ENCODE measurements at regions not wholly inside any gene's neighbourhood (a gene's known extent, or its start where the extent isn't known, plus 50 kb on each side); places are given as distances from the start of the nearest gene placed in this dataset.

DNA sequence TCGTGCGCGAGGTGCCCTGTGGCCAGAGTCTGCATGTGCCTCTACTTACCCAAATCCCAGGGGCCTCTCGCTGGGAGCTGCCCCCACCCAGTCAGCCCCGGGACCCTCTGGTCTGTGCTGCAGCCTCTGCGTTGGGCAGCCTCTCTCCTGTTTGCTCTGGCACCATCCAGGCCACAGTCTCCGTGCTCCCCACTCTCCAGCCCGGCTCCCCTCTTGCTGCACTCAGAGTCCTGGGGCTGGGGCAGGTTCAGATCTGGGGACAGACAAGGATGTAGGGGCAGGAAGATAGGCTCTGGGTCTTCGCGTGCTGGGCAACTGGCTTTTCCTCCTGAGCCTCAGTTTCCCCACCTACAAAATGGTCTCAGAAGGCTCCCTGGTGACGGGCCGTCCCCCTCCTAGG lies 70.8 kb upstream of the GATA5 start:
- H3K36me3 ChIP-seq (ENCODE audit: control insufficient read depth, insufficient read depth, low read length), result no peaks in the 10 kb centered on the region
- H3K9me3 ChIP-seq (ENCODE audit: control insufficient read depth, insufficient read depth, low read length), result no peaks in the 10 kb centered on the region; the same call in 1 of the 2 replicates
- no peaks in the 10 kb centered on the region for H3K9me1 ChIP-seq (ENCODE audit: insufficient read depth, low read length)
- ATAC-seq (ENCODE audit: low read depth) (no peak), DNase-seq (no peak)
- H4K91ac ChIP-seq (ENCODE audit: insufficient read depth, low read depth, low read length), result no peak overlapping the region
- no peak overlapping the region for H3K4ac ChIP-seq (ENCODE audit: low read depth, low read length)
- H4K20me1 ChIP-seq (ENCODE audit: insufficient read depth, low read length), result no peaks in the 10 kb centered on the region
- H3K27me3 ChIP-seq (ENCODE audit: control insufficient read depth, insufficient read depth, low read length), result peaks cover 38% of the 10 kb centered on the region
- WGBS, 2 experiments (ENCODE audit: extremely low coverage in 2 of 2, insufficient read length in 1 of 2), result 77% methylated on average over 6 of the region's 12 CpGs; no CpG with 5 or more reads in 1 of the 2 experiments
- no peak overlapping the region for H2BK15ac ChIP-seq (ENCODE audit: low read depth, low read length)
- no peak overlapping the region for H2AK5ac ChIP-seq (ENCODE audit: low read depth, low read length)
- H3K14ac ChIP-seq (replicated peaks; ENCODE audit: low read depth, low read length), result no peak overlapping the region
- H3K4me3 ChIP-seq (ENCODE audit: insufficient read depth, low read depth, low read length), result no peak overlapping the region
- no peak overlapping the region for H4K5ac ChIP-seq (ENCODE audit: low read depth, low read length)
- H2AFZ ChIP-seq (replicated peaks; ENCODE audit: low read length, poor library complexity), result no peak overlapping the region
- H3K79me1 ChIP-seq (ENCODE audit: low read depth in 1 of 2, low read length in 2 of 2), result no peaks in the 10 kb centered on the region
- no peak overlapping the region for H2BK5ac ChIP-seq (ENCODE audit: low read depth, low read length, poor library complexity, severe bottlenecking)
- no peak overlapping the region for H2AK9ac ChIP-seq (replicated peaks; ENCODE audit: low read depth, low read length, poor library complexity)
- H2BK20ac ChIP-seq (ENCODE audit: low read depth, low read length), result no peak overlapping the region
- H3K18ac ChIP-seq (ENCODE audit: low read depth, low read length), result no peak overlapping the region
- ChIA-PET POLR2A (ENCODE audit: unreplicated experiment) (no interaction called here), CTCF (no interaction called here)
- no peak overlapping the region for H3K4me2 ChIP-seq (ENCODE audit: low read depth, low read length)
- no peak overlapping the region for H3K56ac ChIP-seq (ENCODE audit: extremely low read depth, insufficient read depth, low read length)
- H3K9ac ChIP-seq (ENCODE audit: low read depth, low read length), result no peak overlapping the region
- H2BK120ac ChIP-seq (ENCODE audit: low read depth, low read length), result no peak overlapping the region
- dilution Hi-C loops (cut with HindIII; ENCODE audit: low sequenced_read_pairs, unreplicated experiment) (no loop called here), in situ Hi-C loops (cut with MboI; ENCODE audit: low sequenced_read_pairs) (no loop called here), intact Hi-C loops (cut with micrococcal nuclease) (no loop called here)
- no TSS peak for BruUV-seq (replicated peaks)
- H3K27ac ChIP-seq (ENCODE audit: insufficient read depth, low read length), result no peak overlapping the region
- TF ChIP-seq CEBPB (IDR thresholded peaks at IDR 0.05; ENCODE audit: low read depth, low read length), result no peak
- TF ChIP-seq, protein P1, sequence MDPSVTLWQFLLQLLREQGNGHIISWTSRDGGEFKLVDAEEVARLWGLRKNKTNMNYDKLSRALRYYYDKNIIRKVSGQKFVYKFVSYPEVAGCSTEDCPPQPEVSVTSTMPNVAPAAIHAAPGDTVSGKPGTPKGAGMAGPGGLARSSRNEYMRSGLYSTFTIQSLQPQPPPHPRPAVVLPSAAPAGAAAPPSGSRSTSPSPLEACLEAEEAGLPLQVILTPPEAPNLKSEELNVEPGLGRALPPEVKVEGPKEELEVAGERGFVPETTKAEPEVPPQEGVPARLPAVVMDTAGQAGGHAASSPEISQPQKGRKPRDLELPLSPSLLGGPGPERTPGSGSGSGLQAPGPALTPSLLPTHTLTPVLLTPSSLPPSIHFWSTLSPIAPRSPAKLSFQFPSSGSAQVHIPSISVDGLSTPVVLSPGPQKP (IDR thresholded peaks at IDR 0.05; ENCODE audit: borderline replicate concordance, low read depth, low read length), result no peak
- no peak for TF ChIP-seq SMC3 (IDR thresholded peaks at IDR 0.05; ENCODE audit: low read depth, low read length)
- no peak overlapping the region for H4K8ac ChIP-seq (ENCODE audit: low read depth in 2 of 2, low read length in 2 of 2)
- H3K4me1 ChIP-seq (ENCODE audit: control insufficient read depth, insufficient read depth, low read length), result no peaks in the 10 kb centered on the region
- no peak overlapping the region for H3K23ac ChIP-seq (ENCODE audit: low read depth, low read length)

Measured in IMR-90 (cell line).